Sigmoid colon (tissue), 4 donors: ENCODE measurements at regions not wholly inside any gene's neighbourhood (a gene's known extent, or its start where the extent isn't known, plus 50 kb on each side); places are given as distances from the start of the nearest gene placed in this dataset.

Source experiments
- CTCF ChIP-seq, 4 experiments: fragments of 450-650 bp in 3 of 4; fragments of 200-600 bp in 1 of 4; IDR thresholded peaks; one replicate each; pipeline ENCODE4 v1.5.1; 2016 to 2019; ENCODE audit warnings: antibody characterized with exemption in 4 of 4, mild to moderate bottlenecking in 3 of 4, moderate library complexity in 2 of 4
- EP300 ChIP-seq, 4 donors: sonication (generic); formaldehyde crosslinking; IDR thresholded peaks; one replicate each; pipeline ENCODE4 v1.6.1; 2017; ENCODE audit warnings: antibody characterized with exemption in 4 of 4

- TF ChIP-seq EP300 (IDR thresholded peaks at IDR 0.05) (no peak), CTCF (IDR thresholded peaks at IDR 0.05) (no peak)
Measured at GRCh38 chr9:106766616-106767015, 96.3 kb upstream of the ZNF462 start.
